H1 (cell line): ENCODE measurements at regions not wholly inside any gene's neighbourhood (a gene's known extent, or its start where the extent isn't known, plus 50 kb on each side); places are given as distances from the start of the nearest gene placed in this dataset.

Source experiments
- ASH2L ChIP-seq: fragments of 200-600, 300-600 bp; sonication (generic); IDR thresholded peaks from one replicate; pipeline ENCODE4 v1.7.1; 2017; ENCODE audit warnings: low read length
- RNF2 ChIP-seq: fragments of 200-900, 300-1000 bp; sonication (generic); IDR thresholded peaks from 2 replicates; pipeline ENCODE4 v1.7.1; 2016; ENCODE audit warnings: borderline replicate concordance, low read depth, mild to moderate bottlenecking, antibody characterized with exemption, low read length; ENCODE audit not compliant: poor library complexity, severe bottlenecking; ENCODE audit errors: missing control alignments
- SUZ12 ChIP-seq: fragments of 200-600 bp; sonication (generic); IDR thresholded peaks from 2 replicates; pipeline ENCODE4 v1.6.1; 2012; ENCODE audit warnings: mild to moderate bottlenecking, inconsistent platforms, low read length, moderate library complexity, mixed read lengths
- TBP ChIP-seq: IDR thresholded peaks from 2 replicates; pipeline ENCODE4 v1.6.1; 2011; ENCODE audit warnings: low read depth, low read length, improper control_type of control experiment

DNA sequence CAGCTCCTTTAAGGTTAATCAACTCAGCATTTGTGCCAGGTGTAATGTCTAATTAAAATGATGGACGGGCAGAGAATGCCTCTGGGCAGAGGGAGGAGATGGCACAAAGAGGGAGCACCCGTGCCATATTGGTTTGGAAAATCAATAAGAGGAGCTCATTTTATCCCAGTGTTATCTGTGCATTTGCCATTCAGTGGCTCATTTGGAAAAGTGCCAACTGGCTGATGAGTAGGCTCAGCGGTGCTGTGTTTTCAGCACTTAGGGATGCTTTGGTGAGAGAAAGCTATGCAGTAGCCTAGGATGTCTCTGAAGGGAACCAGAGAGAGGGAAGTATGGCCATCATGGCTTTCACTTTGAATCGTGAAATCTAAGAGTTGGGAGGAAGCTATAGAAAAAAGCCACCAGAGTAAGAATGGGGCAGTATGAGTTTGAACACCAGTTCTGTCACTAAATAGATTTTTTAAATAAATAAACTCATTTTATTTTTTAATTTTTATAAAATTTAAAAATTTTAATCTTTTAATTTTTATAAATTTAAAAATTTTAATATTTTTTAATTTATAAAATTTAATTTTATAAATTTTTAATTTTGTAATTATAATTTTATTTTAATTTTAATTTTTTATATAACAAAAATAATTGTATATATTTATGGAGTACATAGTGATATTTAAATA, 472.8 kb downstream of the BRINP1 start (continued):
- no peak for TF ChIP-seq TBP
- TF ChIP-seq RNF2, result no peak
- TF ChIP-seq SUZ12, result no peak
- TF ChIP-seq ASH2L, result no peak
- TF ChIP-seq, all 59 proteins: peak for 0
